Temporal lobe (tissue), 1 donor: ENCODE measurements at regions not wholly inside any gene's neighbourhood (a gene's known extent, or its start where the extent isn't known, plus 50 kb on each side); places are given as distances from the start of the nearest gene placed in this dataset. TPM values are rescaled to one million over a fixed set of nuclear protein-coding genes. Genes with fewer than 3 reads are reported as not detected.

Experiments used
- small RNA-seq: library from RNA; depleted of rRNA; stranded (forward); fragments of <200 nt; gene quantifications from one replicate; pipeline ENCODE3, GENCODE V24; 2014; ENCODE audit warnings: low replicate concordance

Small RNA genes in the stretch of these regions (small RNA-seq; reads per million reads assigned to genes)
- gene AL357080.1: not detected
- not detected for gene MIR3668
- not detected for gene MIR4465
- not detected for gene RN7SKP106
- gene RNA5SP220: not detected
